GM19438 (cell line): ENCODE measurements at regions not wholly inside any gene's neighbourhood (a gene's known extent, or its start where the extent isn't known, plus 50 kb on each side); places are given as distances from the start of the nearest gene placed in this dataset.
"Not testable (repeated sequence)": the region's sequence is repeated elsewhere in the genome, so short reads cannot be mapped to it uniquely, and the experiment has no call there.

ENCODE experiments used
- ATAC-seq: cut with Tn5 transposase; IDR thresholded peaks from one replicate; pipeline ENCODE4 v1.9.1; 2021; ENCODE audit warnings: low read depth; ENCODE audit not compliant: unreplicated experiment

- no peak for ATAC-seq
These were observed 133.4 kb downstream of the FZD1 start for GRCh38 chr7:91397612-91398011.

- no peak for ATAC-seq
These were observed 134.1 kb downstream of the FZD1 start for GRCh38 chr7:91398341-91398740.

GRCh38 chr7:91405092-91405788, 141.0 kb downstream of the FZD1 start:
- ATAC-seq: no peak

GRCh38 chr7:91405873-91406272, 141.6 kb downstream of the FZD1 start:
- ATAC-seq: not testable (repeated sequence)

- no peak for ATAC-seq
These were observed 143.7 kb downstream of the FZD1 start for GRCh38 chr7:91407942-91408341.

GRCh38 chr7:91408388-91409154, 144.3 kb downstream of the FZD1 start:
- no peak for ATAC-seq

- no peak for ATAC-seq
These were observed 146.8 kb downstream of the FZD1 start for GRCh38 chr7:91411060-91411459.

GRCh38 chr7:91412298-91412697, 148.1 kb downstream of the FZD1 start:
- ATAC-seq: no peak

- ATAC-seq: no peak
These were observed 150.5 kb downstream of the FZD1 start for GRCh38 chr7:91414734-91415133.

- no peak for ATAC-seq
These were observed 152.1 kb downstream of the FZD1 start for GRCh38 chr7:91416155-91416865.

- ATAC-seq: no peak
These were observed 156.4 kb downstream of the FZD1 start for GRCh38 chr7:91420606-91421005.

GRCh38 chr7:91421018-91421417, 156.8 kb downstream of the FZD1 start:
- no peak for ATAC-seq

GRCh38 chr7:91424371-91424770, 160.1 kb downstream of the FZD1 start:
- no peak for ATAC-seq

GRCh38 chr7:91425149-91425548, 160.9 kb downstream of the FZD1 start:
- no peak for ATAC-seq

- ATAC-seq: no peak
These were observed 162.8 kb downstream of the FZD1 start for GRCh38 chr7:91427051-91427450.

GRCh38 chr7:91431601-91432000, 167.4 kb downstream of the FZD1 start:
- ATAC-seq: no peak

GRCh38 chr7:91434836-91435235, 170.6 kb downstream of the FZD1 start:
- ATAC-seq: no peak

- ATAC-seq: no peak
These were observed 171.3 kb downstream of the FZD1 start for GRCh38 chr7:91435381-91436059.

- ATAC-seq: no peak
These were observed 172.4 kb downstream of the FZD1 start for GRCh38 chr7:91436655-91437054.

- ATAC-seq: not testable (repeated sequence)
These were observed 176.0 kb downstream of the FZD1 start for GRCh38 chr7:91440198-91440597.

GRCh38 chr7:91443862-91444261, 179.6 kb downstream of the FZD1 start:
- no peak for ATAC-seq
